ENCODE measurements at regions not wholly inside any gene's neighbourhood (a gene's known extent, or its start where the extent isn't known, plus 50 kb on each side); places are given as distances from the start of the nearest gene placed in this dataset.

DNA sequence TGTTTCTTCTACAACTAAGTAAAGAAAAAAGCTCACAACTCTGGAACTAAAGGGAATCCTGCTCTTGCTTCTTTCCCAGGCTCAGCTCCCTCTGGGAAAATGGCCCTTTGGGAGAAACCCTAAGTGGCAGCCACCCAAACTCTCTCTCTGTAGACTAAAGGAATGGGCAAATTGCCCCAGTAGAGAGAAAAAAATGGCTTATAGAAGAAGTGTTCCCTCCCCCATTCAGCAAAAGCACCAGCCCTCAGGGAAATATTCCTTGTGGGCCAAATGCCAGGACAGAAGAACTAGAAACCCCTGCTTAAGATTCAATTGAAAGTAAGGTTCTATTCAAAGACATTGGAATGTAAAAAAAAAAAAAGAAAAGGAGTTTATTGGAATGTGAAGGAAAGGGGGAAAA lies 603.7 kb upstream of the ALCAM start:
- no peaks in the 10 kb centered on the region for H3K9me3 ChIP-seq
- no peaks in the 10 kb centered on the region for H3K36me3 ChIP-seq (ENCODE audit: low read depth)
- H3K4me3 ChIP-seq = no peak overlapping the region
- H3K4me1 ChIP-seq (ENCODE audit: low read depth) = no peaks in the 10 kb centered on the region
- DNase-seq (no peak), ATAC-seq (no peak)
- TF ChIP-seq, protein P1, sequence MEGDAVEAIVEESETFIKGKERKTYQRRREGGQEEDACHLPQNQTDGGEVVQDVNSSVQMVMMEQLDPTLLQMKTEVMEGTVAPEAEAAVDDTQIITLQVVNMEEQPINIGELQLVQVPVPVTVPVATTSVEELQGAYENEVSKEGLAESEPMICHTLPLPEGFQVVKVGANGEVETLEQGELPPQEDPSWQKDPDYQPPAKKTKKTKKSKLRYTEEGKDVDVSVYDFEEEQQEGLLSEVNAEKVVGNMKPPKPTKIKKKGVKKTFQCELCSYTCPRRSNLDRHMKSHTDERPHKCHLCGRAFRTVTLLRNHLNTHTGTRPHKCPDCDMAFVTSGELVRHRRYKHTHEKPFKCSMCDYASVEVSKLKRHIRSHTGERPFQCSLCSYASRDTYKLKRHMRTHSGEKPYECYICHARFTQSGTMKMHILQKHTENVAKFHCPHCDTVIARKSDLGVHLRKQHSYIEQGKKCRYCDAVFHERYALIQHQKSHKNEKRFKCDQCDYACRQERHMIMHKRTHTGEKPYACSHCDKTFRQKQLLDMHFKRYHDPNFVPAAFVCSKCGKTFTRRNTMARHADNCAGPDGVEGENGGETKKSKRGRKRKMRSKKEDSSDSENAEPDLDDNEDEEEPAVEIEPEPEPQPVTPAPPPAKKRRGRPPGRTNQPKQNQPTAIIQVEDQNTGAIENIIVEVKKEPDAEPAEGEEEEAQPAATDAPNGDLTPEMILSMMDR (IDR thresholded peaks at IDR 0.05) = no peak
- intact Hi-C loops (cut with DNase I, micrococcal nuclease) = no loop called here

DNA sequence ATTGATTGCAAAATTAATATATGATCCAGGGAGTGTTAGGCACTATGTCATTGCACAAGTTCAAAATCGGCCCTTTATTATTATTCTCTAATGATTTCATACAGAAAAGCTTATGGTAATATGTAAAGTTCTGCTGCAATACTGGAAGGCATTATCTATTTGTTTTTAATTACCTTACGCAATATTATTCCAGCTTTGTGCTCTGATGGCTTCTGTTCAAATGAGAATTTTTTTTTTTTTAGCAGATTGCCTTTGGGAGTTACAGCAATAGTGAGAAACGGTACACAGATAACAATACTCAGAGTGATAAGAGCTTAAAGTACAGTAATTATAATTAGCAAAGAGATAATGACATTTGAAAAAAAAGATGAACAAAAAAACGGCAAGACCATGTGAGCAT lies 602.2 kb upstream of the ALCAM start:
- no peak overlapping the region for H3K4me3 ChIP-seq
- H3K4me1 ChIP-seq (ENCODE audit: low read depth) = no peaks in the 10 kb centered on the region
- TF ChIP-seq, protein P1 (IDR thresholded peaks at IDR 0.05) = no peak
- H3K9me3 ChIP-seq = no peaks in the 10 kb centered on the region
- ATAC-seq (no peak), DNase-seq (no peak)
- intact Hi-C loops (cut with DNase I, micrococcal nuclease) = no loop called here
- H3K36me3 ChIP-seq (ENCODE audit: low read depth) = no peaks in the 10 kb centered on the region

DNA sequence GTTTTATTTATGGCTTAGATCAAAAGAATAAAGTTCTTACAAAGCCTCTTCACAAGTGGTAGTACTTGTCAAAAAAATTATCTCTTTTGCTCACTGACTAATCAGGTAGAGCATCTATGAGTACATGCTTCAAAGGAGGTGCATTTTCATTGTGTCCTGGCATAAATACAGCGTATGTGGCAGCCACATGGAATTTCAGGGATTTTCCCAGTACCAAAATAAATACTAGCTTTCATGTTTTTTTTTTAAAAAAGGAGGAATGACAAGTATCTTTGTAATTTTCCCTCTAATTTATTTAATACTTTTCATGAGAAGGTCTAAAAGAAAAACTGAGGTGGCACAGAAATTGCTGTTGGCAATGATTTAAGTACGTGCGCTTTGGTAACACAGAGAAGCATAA lies 597.8 kb upstream of the ALCAM start:
- intact Hi-C loops (cut with DNase I, micrococcal nuclease) = no loop called here
- DNase-seq (no peak), ATAC-seq (no peak)
- TF ChIP-seq, protein P1 (IDR thresholded peaks at IDR 0.05) = no peak
- no peaks in the 10 kb centered on the region for H3K4me1 ChIP-seq (ENCODE audit: low read depth)
- H3K4me3 ChIP-seq = no peak overlapping the region
- H3K36me3 ChIP-seq (ENCODE audit: low read depth) = no peaks in the 10 kb centered on the region
- H3K9me3 ChIP-seq = no peaks in the 10 kb centered on the region

DNA sequence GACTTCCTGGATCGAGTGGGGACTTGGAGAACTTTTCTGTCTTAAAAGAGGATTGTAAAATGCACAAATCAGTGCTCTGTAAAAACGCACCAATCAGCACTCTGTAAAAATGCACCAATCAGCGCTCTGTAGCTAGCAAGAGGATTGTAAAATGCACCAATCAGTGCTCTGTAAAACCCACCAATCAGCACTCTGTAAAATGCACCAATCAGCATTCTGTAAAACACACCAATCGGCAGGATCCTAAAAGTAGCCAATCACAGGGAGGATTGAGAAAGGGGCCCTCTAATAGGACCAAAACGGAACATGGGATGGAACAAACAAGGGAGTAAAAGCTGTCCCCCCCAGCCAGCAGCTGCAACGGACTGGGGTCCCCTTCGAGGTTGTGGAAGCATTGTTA lies 587.4 kb upstream of the ALCAM start:
- DNase-seq (no peak), ATAC-seq (no peak)
- H3K36me3 ChIP-seq (ENCODE audit: low read depth) = no peaks in the 10 kb centered on the region
- H3K4me1 ChIP-seq (ENCODE audit: low read depth) = no peaks in the 10 kb centered on the region
- TF ChIP-seq, protein P1 (IDR thresholded peaks at IDR 0.05) = no peak
- H3K9me3 ChIP-seq = no peaks in the 10 kb centered on the region
- no peak overlapping the region for H3K4me3 ChIP-seq
- intact Hi-C loops (cut with DNase I, micrococcal nuclease) = no loop called here

DNA sequence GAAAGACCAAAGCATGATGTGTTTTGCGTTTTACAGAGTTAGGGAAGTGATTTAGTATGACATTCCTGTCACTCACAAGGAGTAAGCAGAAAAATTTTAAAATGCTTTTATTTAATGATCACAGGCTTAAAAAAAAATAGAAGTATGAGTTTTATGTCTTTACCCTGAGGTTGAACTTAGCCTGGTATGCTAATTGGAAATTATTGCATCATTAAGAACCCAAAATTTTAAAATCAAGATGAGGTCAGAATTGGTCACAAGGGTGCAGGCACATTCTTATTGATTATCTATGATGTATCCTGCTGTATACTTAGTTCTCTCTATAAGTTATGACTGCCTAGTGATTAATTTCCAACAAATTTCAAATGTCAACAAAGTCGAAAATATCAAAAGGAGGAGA lies 585.6 kb upstream of the ALCAM start:
- intact Hi-C loops (cut with DNase I, micrococcal nuclease) = no loop called here
- ATAC-seq = no peak
- no peaks in the 10 kb centered on the region for H3K9me3 ChIP-seq
- TF ChIP-seq, protein P1 (IDR thresholded peaks at IDR 0.05) = no peak
- no peaks in the 10 kb centered on the region for H3K4me1 ChIP-seq (ENCODE audit: low read depth)
- H3K4me3 ChIP-seq = no peak overlapping the region
- H3K36me3 ChIP-seq (ENCODE audit: low read depth) = no peaks in the 10 kb centered on the region
- no peak for DNase-seq

DNA sequence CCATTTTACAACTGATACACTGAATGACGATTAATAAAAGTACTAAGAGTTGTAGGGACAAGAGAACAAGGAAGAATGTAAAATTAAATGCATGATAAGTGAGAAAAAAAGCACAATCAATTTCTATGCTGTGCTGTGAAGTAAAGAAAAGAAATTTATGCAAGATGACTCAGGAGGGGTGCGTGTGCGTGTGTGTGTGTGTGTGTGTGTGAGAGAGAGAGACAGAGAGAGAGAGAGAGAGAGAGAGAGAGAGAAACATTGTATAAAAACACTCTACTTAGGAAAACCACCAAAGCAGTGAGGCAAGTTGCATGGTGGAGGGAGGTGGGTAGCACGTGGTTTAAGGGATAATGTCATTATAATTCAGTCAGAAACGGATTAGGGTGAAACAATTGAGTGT lies 580.8 kb upstream of the ALCAM start:
- Histone ChIP-seq H3K9me3 (no peaks in the 10 kb centered on the region), H3K36me3 (ENCODE audit: low read depth) (no peaks in the 10 kb centered on the region), H3K4me3 (no peak overlapping the region), H3K4me1 (ENCODE audit: low read depth) (no peaks in the 10 kb centered on the region)
- ATAC-seq = no peak
- no peak for DNase-seq
- TF ChIP-seq, protein P1 (IDR thresholded peaks at IDR 0.05) = no peak
- intact Hi-C loops (cut with DNase I, micrococcal nuclease) = no loop called here
